GM12892 (cell line): ENCODE measurements at regions not wholly inside any gene's neighbourhood (a gene's known extent, or its start where the extent isn't known, plus 50 kb on each side); places are given as distances from the start of the nearest gene placed in this dataset.
"Not testable (repeated sequence)": the region's sequence is repeated elsewhere in the genome, so short reads cannot be mapped to it uniquely, and the experiment has no call there.

Source experiments
- DNase-seq: peaks from one replicate; pipeline ENCODE4 v3.0.0; 2011; ENCODE audit not compliant: insufficient read length
- FAIRE-seq: peaks from 2 replicates; lab custom pipeline; 2011; peaks lifted over from hg19 to GRCh38; lab: Jason Lieb, UNC
- POLR2A ChIP-seq: IDR thresholded peaks from 2 replicates; pipeline ENCODE4 v1.6.1; 2011; ENCODE audit warnings: low read depth, low read length, control low read depth
- POLR2AphosphoS5 ChIP-seq: IDR thresholded peaks from 2 replicates; pipeline ENCODE4 v1.6.1; 2011; ENCODE audit warnings: low read depth, low read length, control low read depth
- TAF1 ChIP-seq: IDR thresholded peaks from 2 replicates; pipeline ENCODE4 v1.6.1; 2011; ENCODE audit warnings: low read depth, mild to moderate bottlenecking, control low read depth, low read length, borderline replicate concordance

GRCh38 chr13:79862515-79862914 is 381.6 kb downstream of the NDFIP2 start:
- TF ChIP-seq POLR2A (no peak), TAF1 (no peak), POLR2AphosphoS5 (no peak)
- DNase-seq: no peak
- no peak for FAIRE-seq

GRCh38 chr13:79861731-79862130 is 380.8 kb downstream of the NDFIP2 start:
- no peak for FAIRE-seq
- TF ChIP-seq TAF1 (no peak), POLR2AphosphoS5 (no peak), POLR2A (no peak)
- no peak for DNase-seq

GRCh38 chr13:79860791-79861190 is 379.8 kb downstream of the NDFIP2 start:
- DNase-seq (no peak), FAIRE-seq (no peak)
- TF ChIP-seq POLR2AphosphoS5: no peak
- no peak for TF ChIP-seq POLR2A
- no peak for TF ChIP-seq TAF1

- TF ChIP-seq POLR2A: no peak
- TF ChIP-seq TAF1: no peak
- no peak for TF ChIP-seq POLR2AphosphoS5
- FAIRE-seq (no peak), DNase-seq (no peak)
These were observed 378.8 kb downstream of the NDFIP2 start for GRCh38 chr13:79859756-79860155.

- DNase-seq: no peak
- TF ChIP-seq POLR2A (no peak), TAF1 (no peak), POLR2AphosphoS5 (no peak)
- no peak for FAIRE-seq
These were observed 372.3 kb downstream of the NDFIP2 start for GRCh38 chr13:79853251-79853650.

- no peak for TF ChIP-seq POLR2A
- TF ChIP-seq POLR2AphosphoS5: no peak
- no peak for TF ChIP-seq TAF1
- no peak for FAIRE-seq
- DNase-seq: no peak
These were observed 370.4 kb downstream of the NDFIP2 start for GRCh38 chr13:79851318-79851717.

- DNase-seq: no peak
- FAIRE-seq: no peak
- TF ChIP-seq POLR2AphosphoS5: no peak
- TF ChIP-seq POLR2A: no peak
- TF ChIP-seq TAF1: no peak
These were observed 367.1 kb downstream of the NDFIP2 start for GRCh38 chr13:79847882-79848592.

GRCh38 chr13:79846386-79846785 is 365.4 kb downstream of the NDFIP2 start:
- DNase-seq: no peak

GRCh38 chr13:79837741-79838450 is 356.9 kb downstream of the NDFIP2 start:
- no peak for DNase-seq

More at GRCh38 chr13:79846386-79846785, 365.4 kb downstream of the NDFIP2 start:
- TF ChIP-seq TAF1 (no peak), POLR2A (no peak), POLR2AphosphoS5 (no peak)
- FAIRE-seq: no peak

GRCh38 chr13:79836121-79836520 is 355.2 kb downstream of the NDFIP2 start:
- FAIRE-seq: not testable (repeated sequence)

More at GRCh38 chr13:79837741-79838450, 356.9 kb downstream of the NDFIP2 start:
- TF ChIP-seq TAF1 (no peak), POLR2A (no peak), POLR2AphosphoS5 (no peak)
- no peak for FAIRE-seq

GRCh38 chr13:79834876-79835275 is 353.9 kb downstream of the NDFIP2 start:
- DNase-seq (no peak), FAIRE-seq (no peak)
- TF ChIP-seq POLR2A: no peak
- TF ChIP-seq TAF1: no peak
- TF ChIP-seq POLR2AphosphoS5: no peak

More at GRCh38 chr13:79836121-79836520, 355.2 kb downstream of the NDFIP2 start:
- not testable (repeated sequence) for DNase-seq

- FAIRE-seq (no peak), DNase-seq (no peak)
- TF ChIP-seq POLR2A (no peak), TAF1 (no peak), POLR2AphosphoS5 (no peak)
These were observed 353.0 kb downstream of the NDFIP2 start for GRCh38 chr13:79833991-79834390.
